GM19395 (cell line): ENCODE measurements at regions not wholly inside any gene's neighbourhood (a gene's known extent, or its start where the extent isn't known, plus 50 kb on each side); places are given as distances from the start of the nearest gene placed in this dataset.

Experiments used
- ATAC-seq: cut with Tn5 transposase; IDR thresholded peaks from one replicate; pipeline ENCODE4 v1.9.1; 2021; ENCODE audit warnings: mild to moderate bottlenecking, moderate library complexity; ENCODE audit not compliant: unreplicated experiment

- ATAC-seq, result no peak
These were observed 242.4 kb downstream of the LPIN1 start for GRCh38 chr2:11988691-11989353.

DNA sequence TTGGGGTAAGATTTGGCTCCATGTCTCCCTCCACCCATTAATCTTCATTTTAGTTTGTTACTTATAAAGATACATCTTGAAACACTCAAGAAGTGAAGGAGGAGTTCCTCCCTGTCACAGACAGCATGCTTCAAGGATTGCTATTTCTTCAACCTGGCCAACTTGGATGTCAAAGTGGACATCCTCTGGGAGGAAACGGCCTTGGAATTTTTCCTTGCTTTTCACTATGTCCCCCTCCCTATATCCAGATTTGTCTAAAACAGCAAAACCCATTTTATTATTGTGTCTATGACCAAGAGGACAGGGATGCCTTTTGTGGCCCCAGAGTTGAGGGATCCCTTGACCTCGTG lies 242.9 kb downstream of the LPIN1 start:
- ATAC-seq, result no peak

DNA sequence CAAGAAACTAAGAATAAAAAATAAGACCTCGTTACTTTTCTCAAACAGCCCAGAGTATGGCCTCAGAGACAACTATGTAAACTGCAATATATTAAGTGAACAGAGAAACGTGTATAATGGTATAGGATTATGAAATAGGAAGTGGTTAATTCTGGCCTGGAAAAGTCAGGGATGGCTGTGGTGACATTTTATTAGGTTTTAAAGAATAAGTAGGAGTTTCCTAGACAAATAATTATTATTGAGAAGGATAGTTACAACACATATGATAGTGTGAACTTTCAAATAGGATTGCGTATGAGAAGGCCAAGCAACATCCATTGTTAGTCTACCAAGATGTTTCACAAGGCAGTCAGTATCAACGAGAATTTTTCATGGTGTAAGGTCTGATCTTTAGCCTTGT lies 244.1 kb downstream of the LPIN1 start:
- ATAC-seq, result no peak

- ATAC-seq, result no peak
These were observed 247.3 kb downstream of the LPIN1 start for GRCh38 chr2:11993749-11994148.

GRCh38 chr2:11995456-11995855 lies 249.0 kb downstream of the LPIN1 start:
- ATAC-seq, result no peak

DNA sequence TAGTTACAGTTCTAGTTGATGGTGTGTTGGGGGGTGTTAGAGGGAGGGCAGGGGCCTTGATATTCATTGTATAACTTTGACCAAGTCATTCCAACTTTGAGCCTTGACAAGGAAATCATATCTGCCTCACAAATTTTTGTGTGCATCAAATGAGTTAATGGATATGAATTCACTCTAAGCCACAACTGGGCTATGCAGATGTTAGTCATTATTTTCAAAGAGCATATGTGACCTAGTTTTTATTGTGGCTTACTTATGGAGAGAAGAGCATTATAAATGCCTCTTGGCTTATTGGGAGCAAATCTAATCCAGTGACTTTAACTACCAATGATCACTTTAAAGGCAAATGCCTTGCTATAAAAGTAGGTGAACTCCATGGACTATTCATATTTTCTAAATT lies 250.2 kb downstream of the LPIN1 start:
- ATAC-seq, result no peak

DNA sequence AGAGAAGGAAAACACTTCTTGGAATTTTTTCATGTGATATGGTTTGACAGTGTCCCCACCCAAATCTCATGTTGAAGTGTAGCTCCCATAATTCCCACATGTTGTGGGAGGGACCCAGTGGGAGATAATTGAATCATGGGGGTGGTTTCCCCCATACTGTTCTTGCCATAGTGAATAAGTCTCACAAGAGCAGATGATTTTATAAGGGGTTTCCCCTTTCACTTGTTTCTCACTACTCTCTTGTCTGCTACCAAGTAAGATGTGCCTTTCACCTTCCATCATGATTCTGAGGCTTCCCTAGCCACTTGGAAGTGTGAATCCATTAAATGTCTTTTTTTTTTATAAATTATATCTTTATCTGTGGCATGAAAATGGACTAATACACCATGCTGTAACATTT lies 250.7 kb downstream of the LPIN1 start:
- no peak for ATAC-seq

DNA sequence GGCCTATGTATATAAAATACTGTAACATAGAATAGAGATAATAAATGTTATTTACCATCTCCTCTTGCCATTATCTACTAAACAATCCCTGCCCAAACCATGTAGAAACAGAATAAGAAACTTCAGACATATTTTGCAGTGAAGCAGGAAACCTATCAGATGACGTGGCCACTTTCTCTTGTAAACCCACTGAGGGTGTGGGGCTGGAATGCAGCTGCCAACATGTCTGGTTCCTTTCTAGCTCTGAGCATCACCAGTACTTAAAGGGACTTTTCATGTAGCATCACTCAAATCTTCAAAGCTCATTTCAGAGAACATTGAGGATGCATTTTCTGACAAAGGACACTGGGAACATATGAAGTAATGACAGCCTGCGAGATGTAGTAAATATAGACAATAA lies 251.8 kb downstream of the LPIN1 start:
- ATAC-seq, result peak; percentile 53

- peak; percentile 73 for ATAC-seq
These were observed 252.4 kb downstream of the LPIN1 start for GRCh38 chr2:11998626-11999378.

DNA sequence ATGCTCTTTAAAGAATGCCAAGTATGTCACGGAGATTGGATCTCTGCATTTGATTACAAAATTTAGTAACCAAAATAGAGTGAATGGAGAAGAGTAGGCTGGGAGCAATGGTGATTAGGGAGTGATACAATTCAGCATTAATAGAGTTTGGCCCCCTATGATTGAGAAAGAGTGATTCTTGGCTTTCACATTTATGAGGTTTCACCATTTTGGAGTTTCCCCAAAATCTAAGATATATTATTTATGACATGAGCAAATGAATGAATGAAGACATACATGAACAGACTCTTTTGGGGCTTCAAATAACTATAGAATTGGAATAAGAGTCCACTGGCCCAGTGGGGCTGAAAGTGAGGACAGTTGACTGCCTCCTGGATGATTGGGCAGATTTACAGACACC lies 255.2 kb downstream of the LPIN1 start:
- no peak for ATAC-seq

DNA sequence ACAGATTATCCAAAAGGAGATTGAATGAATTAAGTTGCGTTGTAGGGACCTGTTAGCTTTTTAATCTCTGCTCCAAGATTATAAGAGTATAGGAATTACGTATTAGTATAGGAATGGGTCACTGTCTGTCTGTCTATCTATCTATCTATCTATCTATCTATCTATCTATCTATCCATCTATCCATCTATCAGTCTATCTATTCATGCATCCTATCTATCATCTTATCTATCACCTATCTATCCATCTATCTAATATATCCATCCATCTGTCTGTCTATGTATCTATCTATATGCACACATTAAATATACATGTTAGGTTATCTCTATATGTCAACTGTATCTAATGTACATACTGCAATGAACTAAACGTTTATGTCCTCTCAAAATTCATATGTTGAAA lies 255.8 kb downstream of the LPIN1 start:
- no peak for ATAC-seq

- ATAC-seq, result no peak
These were observed 258.3 kb downstream of the LPIN1 start for GRCh38 chr2:12004713-12005112.

- ATAC-seq, result peak; percentile 77
These were observed 259.7 kb downstream of the LPIN1 start for GRCh38 chr2:12005886-12006681.

DNA sequence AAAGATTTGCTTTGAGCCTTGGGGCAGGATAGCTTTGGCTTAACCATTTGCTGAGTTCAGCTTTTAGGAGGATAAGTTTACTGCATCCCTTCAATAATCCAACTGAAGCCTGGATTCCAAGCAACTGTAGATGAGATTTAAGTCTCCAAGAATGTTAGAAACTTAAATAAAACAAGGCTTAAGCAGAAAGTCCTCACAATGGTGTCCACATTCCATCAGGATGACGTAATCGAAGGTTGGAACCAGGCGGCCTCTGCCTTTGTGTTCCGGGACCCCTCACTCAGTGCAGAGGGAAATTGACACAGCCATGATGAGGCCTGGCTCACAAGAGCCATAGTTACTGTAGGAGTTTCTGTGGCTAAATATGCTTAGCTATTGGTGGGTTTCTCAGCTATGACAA lies 260.4 kb downstream of the LPIN1 start:
- no peak for ATAC-seq

DNA sequence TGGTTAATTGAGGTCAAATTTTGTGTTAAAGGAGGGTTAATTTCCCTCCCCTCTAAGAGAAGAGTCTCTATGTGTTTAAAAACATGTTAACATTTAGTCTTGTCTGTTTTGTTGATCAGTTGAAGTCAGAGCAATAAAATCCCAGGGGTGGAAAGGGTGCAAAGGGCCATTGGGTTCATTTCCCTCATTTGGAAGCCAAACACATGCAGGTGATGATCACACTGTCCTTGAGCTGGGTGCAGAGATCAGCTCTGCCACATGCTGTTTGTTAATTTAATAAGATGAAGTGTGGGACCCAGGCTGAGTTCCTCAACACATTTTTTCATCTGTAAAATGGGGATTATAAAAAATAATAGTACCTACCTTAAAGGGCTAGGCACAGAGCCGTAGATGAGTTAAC lies 260.9 kb downstream of the LPIN1 start:
- no peak for ATAC-seq

DNA sequence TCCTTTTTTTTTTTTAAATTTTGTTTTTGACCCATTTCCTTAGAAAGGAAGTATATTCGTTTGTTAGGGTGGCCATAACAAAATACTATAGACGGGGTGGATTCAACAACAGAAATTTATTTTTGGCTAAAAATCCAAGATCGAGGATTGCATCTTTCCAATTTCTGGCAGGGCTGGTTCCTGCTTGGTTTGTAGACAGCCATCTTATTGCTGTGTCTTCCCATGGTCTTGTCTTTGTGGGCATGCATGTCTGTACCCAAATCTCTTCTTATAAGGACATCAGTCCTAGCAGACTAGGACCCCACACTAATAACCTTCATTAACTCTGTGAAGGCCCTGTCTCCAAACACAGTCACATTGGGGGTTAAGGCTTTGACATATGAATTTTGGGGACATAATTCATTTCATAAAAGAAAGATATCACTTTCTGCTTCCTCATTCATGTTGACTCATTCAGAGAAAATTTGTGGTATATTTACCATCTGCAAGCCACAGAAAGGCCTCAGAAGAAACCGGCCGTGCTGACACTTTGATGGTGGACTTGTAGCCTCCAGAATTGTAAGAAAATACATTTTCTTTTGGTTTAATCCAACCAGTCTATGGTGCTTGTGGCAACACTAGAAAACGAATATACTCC lies 262.1 kb downstream of the LPIN1 start:
- ATAC-seq, result peak; percentile 85

DNA sequence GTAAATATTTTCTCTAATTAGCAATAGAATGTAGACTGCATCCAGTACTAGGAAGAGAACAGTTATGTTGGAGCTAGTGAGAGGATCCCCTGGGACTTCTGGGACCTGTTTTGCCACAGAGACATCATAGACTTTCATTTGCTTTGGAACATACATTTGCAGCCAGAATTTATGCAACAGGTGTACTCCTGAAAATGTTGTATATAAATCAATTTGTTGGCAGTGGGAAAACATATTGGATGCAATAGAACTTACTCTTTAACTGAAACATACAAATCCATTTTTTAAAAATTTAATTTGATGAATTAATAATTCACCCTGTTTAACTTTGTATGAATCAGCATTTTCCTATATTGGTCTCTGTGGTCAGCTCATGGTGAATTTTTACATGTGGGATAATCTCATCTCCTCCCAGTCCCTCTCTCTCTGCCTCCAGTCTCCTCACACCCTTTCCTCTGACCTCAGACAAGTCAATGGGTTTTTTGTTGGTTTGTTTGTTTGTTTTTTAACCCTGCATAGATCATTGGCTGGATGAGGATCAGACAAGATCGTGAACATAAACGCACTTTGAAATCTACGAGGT lies 263.0 kb downstream of the LPIN1 start:
- no peak for ATAC-seq

GRCh38 chr2:12010059-12010458 lies 263.6 kb downstream of the LPIN1 start:
- ATAC-seq, result no peak

DNA sequence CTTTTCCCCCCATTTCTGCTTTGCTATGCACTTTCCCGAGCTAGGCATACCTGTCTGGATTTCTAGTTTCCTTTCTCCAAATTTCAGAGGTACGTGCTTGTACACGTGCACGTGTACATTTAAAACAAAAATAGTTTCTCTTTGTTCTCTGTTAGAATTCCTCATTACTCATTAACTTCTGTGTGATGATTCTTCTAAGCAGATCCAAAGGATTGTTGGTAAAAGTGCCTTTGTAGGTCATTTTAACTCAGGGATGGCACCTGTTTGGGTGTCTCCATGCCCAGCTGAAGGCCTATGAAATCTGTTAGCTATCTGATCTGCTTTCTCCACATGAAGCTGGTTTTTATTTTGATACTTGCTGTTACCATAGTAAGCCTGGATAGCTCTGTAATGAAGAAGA lies 264.3 kb downstream of the LPIN1 start:
- no peak for ATAC-seq

- ATAC-seq, result no peak
These were observed 267.9 kb downstream of the LPIN1 start for GRCh38 chr2:12014088-12014960.
